Loucy (cell line): ENCODE measurements at regions not wholly inside any gene's neighbourhood (a gene's known extent, or its start where the extent isn't known, plus 50 kb on each side); places are given as distances from the start of the nearest gene placed in this dataset.

Experiments used
- H2AFZ ChIP-seq: fragments of 200-600 bp; sonication (generic); 2 replicates; pipeline ENCODE4 v1.6.0; 2016; ENCODE audit warnings: antibody characterized with exemption, mild to moderate bottlenecking, low read length, moderate library complexity
- H3F3A ChIP-seq: fragments of 200-600 bp; 2 replicates; pipeline ENCODE4 v1.6.0; 2016; ENCODE audit warnings: antibody characterized with exemption, low read depth, mild to moderate bottlenecking
- H3K27me3 ChIP-seq: fragments of 200-600 bp; sonication (generic); 2 replicates; pipeline ENCODE4 v1.6.1; 2014; ENCODE audit warnings: low read length, mild to moderate bottlenecking; ENCODE audit not compliant: insufficient read depth, poor library complexity, severe bottlenecking
- H3K36me3 ChIP-seq: fragments of 200-600 bp; sonication (generic); 2 replicates; pipeline ENCODE4 v1.6.1; 2016; ENCODE audit warnings: low read length; ENCODE audit not compliant: insufficient read depth
- H3K4me1 ChIP-seq: fragments of 200-600 bp; sonication (generic); 2 replicates; pipeline ENCODE4 v1.5.1; 2014; ENCODE audit warnings: low read length, mild to moderate bottlenecking; ENCODE audit not compliant: insufficient read depth, poor library complexity, severe bottlenecking
- H3K4me2 ChIP-seq: fragments of 200-600 bp; sonication (generic); 2 replicates; pipeline ENCODE4 v1.6.0; 2014; ENCODE audit warnings: antibody characterized with exemption, low read length, low read depth, mild to moderate bottlenecking; ENCODE audit not compliant: poor library complexity, severe bottlenecking
- H3K4me3 ChIP-seq: fragments of 200-600 bp; sonication (generic); 2 replicates; pipeline ENCODE4 v1.5.1; 2014; ENCODE audit warnings: low read length, mild to moderate bottlenecking, mixed read lengths; ENCODE audit not compliant: poor library complexity, severe bottlenecking
- H3K79me2 ChIP-seq: fragments of 200-600 bp; sonication (generic); 2 replicates; pipeline ENCODE4 v1.6.1; 2014; ENCODE audit warnings: low read length; ENCODE audit not compliant: insufficient read depth
- H3K9ac ChIP-seq: fragments of 200-600 bp; sonication (generic); 2 replicates; pipeline ENCODE4 v1.6.0; 2014; ENCODE audit warnings: mild to moderate bottlenecking, low read depth, low read length, moderate library complexity; ENCODE audit not compliant: poor library complexity, severe bottlenecking
- H3K9me2 ChIP-seq: fragments of 200-600 bp; sonication (generic); replicated peaks from 2 replicates; pipeline ENCODE4 v1.6.1; 2016; ENCODE audit warnings: low read depth, low read length, mixed read lengths
- H3K9me3 ChIP-seq: fragments of 200-600 bp; sonication (generic); 2 replicates; pipeline ENCODE4 v1.6.1; 2014; ENCODE audit warnings: mild to moderate bottlenecking, antibody characterized with exemption, low read length, low read depth; ENCODE audit not compliant: insufficient read depth
- H4K20me1 ChIP-seq: fragments of 200-600 bp; sonication (generic); 2 replicates; pipeline ENCODE4 v1.6.0; 2014; ENCODE audit warnings: antibody characterized with exemption, low read length, mild to moderate bottlenecking; ENCODE audit not compliant: insufficient read depth, poor library complexity, severe bottlenecking
- EZH2phosphoT487 ChIP-seq: fragments of 200-600 bp; IDR thresholded peaks from 2 replicates; pipeline ENCODE4 v1.6.1; 2018; ENCODE audit warnings: antibody characterized with exemption, mild to moderate bottlenecking, moderate library complexity, borderline replicate concordance
- TF ChIP-seq, protein P1 (sequence below): fragments of 200-600 bp; sonication (generic); conservative IDR thresholded peaks from 2 replicates; pipeline ENCODE4 v1.5.1; 2014; ENCODE audit warnings: mild to moderate bottlenecking, antibody characterized with exemption, low read length

- no peaks in the 10 kb centered on the region for H3K9me2 ChIP-seq
- H3K4me2 ChIP-seq: no peak overlapping the region
- H3F3A ChIP-seq: no peaks in the 10 kb centered on the region
- no peak overlapping the region for H3K9ac ChIP-seq
- no peak overlapping the region for H3K4me3 ChIP-seq
- H3K79me2 ChIP-seq: no peaks in the 10 kb centered on the region
- no peaks in the 10 kb centered on the region for H3K9me3 ChIP-seq
- TF ChIP-seq, protein P1, sequence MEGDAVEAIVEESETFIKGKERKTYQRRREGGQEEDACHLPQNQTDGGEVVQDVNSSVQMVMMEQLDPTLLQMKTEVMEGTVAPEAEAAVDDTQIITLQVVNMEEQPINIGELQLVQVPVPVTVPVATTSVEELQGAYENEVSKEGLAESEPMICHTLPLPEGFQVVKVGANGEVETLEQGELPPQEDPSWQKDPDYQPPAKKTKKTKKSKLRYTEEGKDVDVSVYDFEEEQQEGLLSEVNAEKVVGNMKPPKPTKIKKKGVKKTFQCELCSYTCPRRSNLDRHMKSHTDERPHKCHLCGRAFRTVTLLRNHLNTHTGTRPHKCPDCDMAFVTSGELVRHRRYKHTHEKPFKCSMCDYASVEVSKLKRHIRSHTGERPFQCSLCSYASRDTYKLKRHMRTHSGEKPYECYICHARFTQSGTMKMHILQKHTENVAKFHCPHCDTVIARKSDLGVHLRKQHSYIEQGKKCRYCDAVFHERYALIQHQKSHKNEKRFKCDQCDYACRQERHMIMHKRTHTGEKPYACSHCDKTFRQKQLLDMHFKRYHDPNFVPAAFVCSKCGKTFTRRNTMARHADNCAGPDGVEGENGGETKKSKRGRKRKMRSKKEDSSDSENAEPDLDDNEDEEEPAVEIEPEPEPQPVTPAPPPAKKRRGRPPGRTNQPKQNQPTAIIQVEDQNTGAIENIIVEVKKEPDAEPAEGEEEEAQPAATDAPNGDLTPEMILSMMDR: no peak
- no peak for TF ChIP-seq EZH2phosphoT487
- H4K20me1 ChIP-seq: no peaks in the 10 kb centered on the region
- no peaks in the 10 kb centered on the region for H3K27me3 ChIP-seq
- H2AFZ ChIP-seq: no peak overlapping the region; the same call in 1 of the 2 replicates
- H3K4me1 ChIP-seq: no peaks in the 10 kb centered on the region
- no peaks in the 10 kb centered on the region for H3K36me3 ChIP-seq
These were observed 287.1 kb downstream of the ADGB start for GRCh38 chr6:146885708-146886457.

DNA sequence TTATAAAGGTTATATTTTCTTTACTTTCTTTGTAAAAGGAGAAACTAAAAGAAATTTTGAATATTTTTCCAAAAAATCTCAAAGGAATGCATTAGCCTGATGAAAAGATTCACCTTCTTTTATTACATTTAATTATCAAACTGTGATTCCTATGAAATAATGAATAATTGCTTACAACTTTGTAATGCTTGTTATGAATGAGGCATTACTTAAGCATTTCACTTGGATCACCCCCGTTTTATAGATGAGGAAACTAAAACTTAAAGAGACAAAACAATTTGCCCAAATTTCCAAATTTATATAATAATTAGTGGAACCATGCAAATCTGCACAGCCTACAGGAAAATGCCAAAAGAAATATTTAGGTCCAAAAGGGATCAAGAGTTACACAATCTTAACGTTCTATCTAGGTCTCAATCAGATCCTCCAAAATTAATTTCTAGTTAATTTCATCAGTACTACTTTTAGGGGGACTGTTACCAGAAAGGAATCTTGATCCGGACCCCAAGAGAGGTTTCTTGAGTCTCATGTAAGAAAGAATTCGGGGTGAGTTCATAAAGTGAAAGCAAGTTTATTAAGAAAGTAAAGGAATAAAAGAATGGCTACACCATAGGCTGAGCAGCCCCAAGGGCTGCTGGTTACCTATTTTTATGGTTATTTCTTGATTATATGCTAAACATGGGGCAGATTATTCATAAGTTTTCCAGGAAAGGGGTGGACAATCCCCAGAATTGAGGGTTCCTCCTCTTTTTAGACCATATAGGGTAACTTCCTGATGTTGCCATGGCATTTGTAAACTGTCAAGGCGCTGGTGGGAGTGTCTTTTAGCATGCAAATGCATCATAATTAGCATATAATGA, 288.0 kb downstream of the ADGB start:
- Histone ChIP-seq H3K9me2 (no peaks in the 10 kb centered on the region), H4K20me1 (no peaks in the 10 kb centered on the region), H3K36me3 (no peaks in the 10 kb centered on the region), H3K9me3 (no peaks in the 10 kb centered on the region), H3K4me3 (no peak overlapping the region), H3K27me3 (no peaks in the 10 kb centered on the region), H3K9ac (no peak overlapping the region), H2AFZ (no peak overlapping the region), H3K4me1 (no peaks in the 10 kb centered on the region), H3F3A (no peaks in the 10 kb centered on the region), H3K79me2 (no peaks in the 10 kb centered on the region), H3K4me2 (no peak overlapping the region)
- TF ChIP-seq EZH2phosphoT487: no peak
- TF ChIP-seq, protein P1: no peak

- Histone ChIP-seq H3K9ac (no peak overlapping the region), H3K4me1 (peaks cover 4% of the 10 kb centered on the region), H3K9me3 (no peaks in the 10 kb centered on the region), H3K36me3 (no peaks in the 10 kb centered on the region), H2AFZ (no peak overlapping the region; the same call in 1 of the 2 replicates), H3F3A (no peaks in the 10 kb centered on the region), H3K79me2 (no peaks in the 10 kb centered on the region), H3K27me3 (no peaks in the 10 kb centered on the region), H3K4me3 (no peak overlapping the region), H4K20me1 (no peaks in the 10 kb centered on the region), H3K9me2 (no peaks in the 10 kb centered on the region), H3K4me2 (no peak overlapping the region)
- TF ChIP-seq EZH2phosphoT487: no peak
- TF ChIP-seq, protein P1: no peak
These were observed 288.8 kb downstream of the ADGB start for GRCh38 chr6:146887447-146888077.
